HepG2 (cell line): ENCODE measurements at regions not wholly inside any gene's neighbourhood (a gene's known extent, or its start where the extent isn't known, plus 50 kb on each side); places are given as distances from the start of the nearest gene placed in this dataset.

Source experiments
- ADNP ChIP-seq: sonication (generic); formaldehyde crosslinking; IDR thresholded peaks from 2 replicates; pipeline ENCODE4 v1.4.0; 2020; ENCODE audit warnings: missing genetic modification reagents
- AGO1 ChIP-seq: fragments of 200-400 bp; formaldehyde crosslinking; IDR thresholded peaks from 2 replicates; pipeline ENCODE4 v1.6.1; 2017; ENCODE audit warnings: mild to moderate bottlenecking, low read depth, low read length, moderate library complexity; ENCODE audit not compliant: poor library complexity, severe bottlenecking
- ARNT2 ChIP-seq: sonication (generic); formaldehyde crosslinking; IDR thresholded peaks from 2 replicates; pipeline ENCODE4 v1.8.0; 2022; ENCODE audit warnings: mild to moderate bottlenecking, low read depth, missing genetic modification reagents, moderate library complexity
- ATF6 ChIP-seq: sonication (generic); formaldehyde crosslinking; conservative IDR thresholded peaks from 2 replicates; pipeline ENCODE4 v1.4.0; 2020; ENCODE audit warnings: missing genetic modification reagents
- CEBPB ChIP-seq: IDR thresholded peaks from 2 replicates; pipeline ENCODE4 v1.6.1; 2011; ENCODE audit warnings: low read depth, low read length, improper control_type of control experiment, borderline replicate concordance
- CEBPZ ChIP-seq: IDR thresholded peaks from 2 replicates; pipeline ENCODE4 v1.6.1; 2012; ENCODE audit warnings: low read length, improper control_type of control experiment
- DR1 ChIP-seq: sonication (generic); formaldehyde crosslinking; IDR thresholded peaks from 2 replicates; pipeline ENCODE4 v1.8.0; 2021; ENCODE audit warnings: mild to moderate bottlenecking, missing genetic modification reagents, inconsistent platforms
- FOXA3 ChIP-seq: IDR thresholded peaks from 2 replicates; pipeline ENCODE4 v1.6.1; 2016; ENCODE audit warnings: missing genetic modification reagents, missing compliant biosample characterization
- HDAC6 ChIP-seq: fragments of 200-600 bp; sonication (generic); IDR thresholded peaks from 2 replicates; pipeline ENCODE4 v1.7.0; 2017; ENCODE audit warnings: mild to moderate bottlenecking, antibody characterized with exemption, low read length, low read depth
- KLF9 ChIP-seq: IDR thresholded peaks from 2 replicates; pipeline ENCODE4 v1.6.1; 2016; ENCODE audit warnings: low read depth
- REL ChIP-seq: sonication (generic); formaldehyde crosslinking; conservative IDR thresholded peaks from 2 replicates; pipeline ENCODE4 v1.8.0; 2022; ENCODE audit warnings: mild to moderate bottlenecking, missing genetic modification reagents, moderate library complexity
- RXRB ChIP-seq: IDR thresholded peaks from 2 replicates; pipeline ENCODE4 v1.6.1; 2016; ENCODE audit warnings: borderline replicate concordance, missing genetic modification reagents, missing compliant biosample characterization
- USF2 ChIP-seq, 2 experiments: sonication (generic) in 1 of 2; formaldehyde crosslinking in 1 of 2; IDR thresholded peaks; 2 replicates each; pipeline versions ENCODE4 v1.5.1 to v1.6.1; 2011 to 2020; ENCODE audit warnings: borderline replicate concordance in 1 of 2, low read depth in 1 of 2, low read length in 1 of 2, mild to moderate bottlenecking in 1 of 2, missing genetic modification reagents in 1 of 2, moderate library complexity in 1 of 2
- ZNF34 ChIP-seq: sonication (generic); formaldehyde crosslinking; IDR thresholded peaks from 2 replicates; pipeline ENCODE4 v1.4.0; 2020; ENCODE audit warnings: mild to moderate bottlenecking, missing genetic modification reagents, borderline replicate concordance
- ZNF512B ChIP-seq: sonication (generic); formaldehyde crosslinking; IDR thresholded peaks from 2 replicates; pipeline ENCODE4 v1.5.1; 2020; ENCODE audit warnings: missing genetic modification reagents, mild to moderate bottlenecking, borderline replicate concordance
- ZNF788 ChIP-seq: sonication (generic); formaldehyde crosslinking; IDR thresholded peaks from 2 replicates; pipeline ENCODE4 v1.5.0; 2020; ENCODE audit warnings: mild to moderate bottlenecking, missing genetic modification reagents, borderline replicate concordance
- ZSCAN22 ChIP-seq: sonication (generic); formaldehyde crosslinking; IDR thresholded peaks from 2 replicates; pipeline ENCODE4 v1.4.0; 2020; ENCODE audit warnings: mild to moderate bottlenecking, missing genetic modification reagents
- TF ChIP-seq, protein P1 (sequence below): sonication (generic); formaldehyde crosslinking; IDR thresholded peaks from 2 replicates; pipeline ENCODE4 v1.4.0; 2020; ENCODE audit warnings: missing genetic modification reagents

DNA sequence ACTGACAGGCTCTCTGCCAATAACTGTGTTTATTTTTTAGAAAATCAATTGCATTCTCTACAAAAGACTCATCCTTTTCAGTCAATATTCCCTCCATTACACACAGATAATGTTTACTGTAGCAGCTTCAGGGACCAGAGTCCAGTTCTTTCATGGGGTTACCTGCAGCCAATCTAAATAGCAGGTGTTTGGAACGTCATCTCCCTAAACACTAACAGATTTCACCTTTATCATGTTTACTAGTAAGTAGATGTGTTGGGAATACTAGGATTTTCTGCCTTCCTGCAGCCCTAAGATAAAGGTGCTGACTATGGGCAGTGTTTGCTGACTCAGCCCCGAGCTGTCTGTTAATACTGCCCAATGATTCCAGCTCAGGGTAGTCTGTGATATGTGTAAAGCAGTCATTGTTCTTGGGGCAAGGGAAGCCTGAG, 447.0 kb downstream of the KIF4B start (continued):
- TF ChIP-seq RXRB (CRISPR knock-in tag) = peak; percentile 84
- no peak for TF ChIP-seq AGO1
- TF ChIP-seq, protein P1, sequence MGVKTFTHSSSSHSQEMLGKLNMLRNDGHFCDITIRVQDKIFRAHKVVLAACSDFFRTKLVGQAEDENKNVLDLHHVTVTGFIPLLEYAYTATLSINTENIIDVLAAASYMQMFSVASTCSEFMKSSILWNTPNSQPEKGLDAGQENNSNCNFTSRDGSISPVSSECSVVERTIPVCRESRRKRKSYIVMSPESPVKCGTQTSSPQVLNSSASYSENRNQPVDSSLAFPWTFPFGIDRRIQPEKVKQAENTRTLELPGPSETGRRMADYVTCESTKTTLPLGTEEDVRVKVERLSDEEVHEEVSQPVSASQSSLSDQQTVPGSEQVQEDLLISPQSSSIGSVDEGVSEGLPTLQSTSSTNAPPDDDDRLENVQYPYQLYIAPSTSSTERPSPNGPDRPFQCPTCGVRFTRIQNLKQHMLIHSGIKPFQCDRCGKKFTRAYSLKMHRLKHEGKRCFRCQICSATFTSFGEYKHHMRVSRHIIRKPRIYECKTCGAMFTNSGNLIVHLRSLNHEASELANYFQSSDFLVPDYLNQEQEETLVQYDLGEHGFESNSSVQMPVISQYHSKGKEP (CRISPR knock-in tag) = no peak
- TF ChIP-seq CEBPB = no peak
- no peak for TF ChIP-seq KLF9 (CRISPR knock-in tag)
- peak; percentile 98 for TF ChIP-seq FOXA3 (CRISPR knock-in tag)
- no peak for TF ChIP-seq ADNP (CRISPR knock-in tag)
- no peak for TF ChIP-seq ZNF788
- no peak for TF ChIP-seq ZNF512B
- TF ChIP-seq ARNT2 (CRISPR knock-in tag) = no peak
- TF ChIP-seq ZNF34 = no peak
- 0 out of 2 replicates have a peak, but pooled peaks have one; percentile 62 for TF ChIP-seq ATF6
- TF ChIP-seq REL (CRISPR knock-in tag) = no peak
- TF ChIP-seq DR1 = no peak
- no peak for TF ChIP-seq ZSCAN22 (CRISPR knock-in tag)
- no peak for TF ChIP-seq CEBPZ
- no peak for TF ChIP-seq USF2 (IDR thresholded peaks at IDR 0.05; ENCODE audit: low read depth, low read length)
- no peak for TF ChIP-seq USF2 (CRISPR knock-in tag; IDR thresholded peaks at IDR 0.05; ENCODE audit: borderline replicate concordance)
- TF ChIP-seq HDAC6 = no peak
